Gastrocnemius medialis (tissue), 4 donors: ENCODE measurements at regions not wholly inside any gene's neighbourhood (a gene's known extent, or its start where the extent isn't known, plus 50 kb on each side); places are given as distances from the start of the nearest gene placed in this dataset.
A peak's percentile ranks its signal among the peaks of the same experiment; 100 is the strongest.

Source experiments
- ATAC-seq, 2 donors: fragments of 150-250 bp; one replicate each; pipeline ENCODE4 v1.9.1; 2016
- DNase-seq, 2 donors: peaks; one replicate each; pipeline ENCODE4 v3.0.0-alpha.2; 2019
- H3K27ac ChIP-seq, 4 donors: fragments of 200-600 bp; sonication (generic); 1 replicate in 1 of 4; 2 replicates in 3 of 4; pipeline ENCODE4 v1.5.1; 2016 to 2018; ENCODE audit warnings: mild to moderate bottlenecking in 2 of 4, moderate library complexity in 1 of 4
- H3K27me3 ChIP-seq, 3 donors: fragments of 200-600 bp; sonication (generic) in 2 of 3; 1 replicate in 1 of 3; 2 replicates in 2 of 3; pipeline versions ENCODE4 v1.5.1 to v1.6.0; 2016 to 2019; ENCODE audit warnings: mild to moderate bottlenecking in 1 of 3, moderate library complexity in 1 of 3
- H3K36me3 ChIP-seq, 2 donors: fragments of 200-600 bp; sonication (generic) in 1 of 2; one replicate each; pipeline ENCODE4 v1.5.1; 2017 to 2018
- H3K4me1 ChIP-seq, 2 donors: fragments of 200-600 bp; sonication (generic) in 1 of 2; one replicate each; pipeline ENCODE4 v1.5.1; 2016 to 2017; ENCODE audit warnings: mild to moderate bottlenecking in 2 of 2
- H3K4me3 ChIP-seq, 4 donors: fragments of 200-600 bp; sonication (generic) in 3 of 4; 1 replicate in 1 of 4; 2 replicates in 3 of 4; pipeline ENCODE4 v1.5.1; 2016 to 2019; ENCODE audit warnings: mild to moderate bottlenecking in 2 of 4
- H3K9me3 ChIP-seq, 3 donors: fragments of 200-600 bp; sonication (generic) in 2 of 3; 1 replicate in 1 of 3; 2 replicates in 2 of 3; pipeline ENCODE4 v1.5.1; 2016 to 2019
- CTCF ChIP-seq, 5 experiments: fragments of 450-650 bp in 3 of 5; fragments of 200-600 bp in 2 of 5; sonication (generic) in 2 of 5; IDR thresholded peaks in 4 of 5; conservative IDR thresholded peaks in 1 of 5; 1 replicate in 4 of 5; 2 replicates in 1 of 5; pipeline ENCODE4 v1.5.1; 2016 to 2019; ENCODE audit warnings: antibody characterized with exemption in 5 of 5, mild to moderate bottlenecking in 3 of 5, moderate library complexity in 3 of 5
- POLR2A ChIP-seq, 2 donors: fragments of 450-650 bp; IDR thresholded peaks; one replicate each; pipeline ENCODE4 v1.6.1; 2017; ENCODE audit warnings: antibody characterized with exemption in 2 of 2, mild to moderate bottlenecking in 2 of 2, moderate library complexity in 2 of 2
- in situ Hi-C, 4 donors: fragments of 200-750 bp; cut with MboI; loops; one replicate each; pipeline versions ENCODE4 v1.15.0 to v1.8.0; 2017; ENCODE audit warnings: low sequenced_read_pairs in 4 of 4
- intact Hi-C: fragments of 100-400 bp; cut with DNase I; formaldehyde crosslinking; loops from one replicate; pipeline ENCODE4 v1.15.1; 2023; ENCODE audit warnings: low total_unique reads

- intact Hi-C loops = no loop called here
These were observed 81.4 kb upstream of the PRDX6 start for GRCh38 chr1:173395762-173396161.

GRCh38 chr1:173400387-173400995 is 76.6 kb upstream of the PRDX6 start:
- in situ Hi-C loops = loop anchor here in 1 of 4 donors (25.0 kb wide), 2 partner anchors 312 to 663 kb away; partner anchors contain the start of gene KLHL20
- no peak for DNase-seq
- no peak for ATAC-seq
- H3K4me1 ChIP-seq = peaks cover 14% of the 10 kb centered on the region in 2 donors
- TF ChIP-seq POLR2A (IDR thresholded peaks at IDR 0.05) (no peak), CTCF (IDR thresholded peaks at IDR 0.05 in 4 of 5, conservative IDR thresholded peaks at IDR 0.05 in 1 of 5) (no peak)
- H3K36me3 ChIP-seq = no peaks in the 10 kb centered on the region
- H3K9me3 ChIP-seq = no peaks in the 10 kb centered on the region
- intact Hi-C loops = no loop called here
- no peak overlapping the region for H3K27ac ChIP-seq
- no peaks in the 10 kb centered on the region for H3K27me3 ChIP-seq
- H3K4me3 ChIP-seq = no peak overlapping the region

More at GRCh38 chr1:173395762-173396161, 81.4 kb upstream of the PRDX6 start:
- no peaks in the 10 kb centered on the region for H3K27me3 ChIP-seq
- in situ Hi-C loops = no loop called here
- no peak overlapping the region for H3K27ac ChIP-seq
- H3K36me3 ChIP-seq = no peaks in the 10 kb centered on the region
- no peak for ATAC-seq
- H3K9me3 ChIP-seq = no peaks in the 10 kb centered on the region
- no peak overlapping the region for H3K4me3 ChIP-seq
- H3K4me1 ChIP-seq = no peaks in the 10 kb centered on the region
- no peak for TF ChIP-seq CTCF (IDR thresholded peaks at IDR 0.05 in 4 of 5, conservative IDR thresholded peaks at IDR 0.05 in 1 of 5)
- no peak for TF ChIP-seq POLR2A (IDR thresholded peaks at IDR 0.05)
- no peak for DNase-seq

- Histone ChIP-seq H3K27me3 (no peaks in the 10 kb centered on the region), H3K9me3 (no peaks in the 10 kb centered on the region), H3K4me3 (no peak overlapping the region), H3K36me3 (no peaks in the 10 kb centered on the region), H3K4me1 (peaks cover 19 to 20% of the 10 kb centered on the region in 2 donors), H3K27ac (no peak overlapping the region)
- DNase-seq (no peak), ATAC-seq (no peak)
- in situ Hi-C loops = loop anchor here in 1 of 4 donors (25.0 kb wide), 2 partner anchors 308 to 667 kb away; partner anchors contain the start of gene KLHL20
- TF ChIP-seq CTCF (IDR thresholded peaks at IDR 0.05 in 4 of 5, conservative IDR thresholded peaks at IDR 0.05 in 1 of 5) = no peak
- TF ChIP-seq POLR2A (IDR thresholded peaks at IDR 0.05) = no peak
- intact Hi-C loops = no loop called here
These were observed 73.1 kb upstream of the PRDX6 start for GRCh38 chr1:173403996-173404395.

DNA sequence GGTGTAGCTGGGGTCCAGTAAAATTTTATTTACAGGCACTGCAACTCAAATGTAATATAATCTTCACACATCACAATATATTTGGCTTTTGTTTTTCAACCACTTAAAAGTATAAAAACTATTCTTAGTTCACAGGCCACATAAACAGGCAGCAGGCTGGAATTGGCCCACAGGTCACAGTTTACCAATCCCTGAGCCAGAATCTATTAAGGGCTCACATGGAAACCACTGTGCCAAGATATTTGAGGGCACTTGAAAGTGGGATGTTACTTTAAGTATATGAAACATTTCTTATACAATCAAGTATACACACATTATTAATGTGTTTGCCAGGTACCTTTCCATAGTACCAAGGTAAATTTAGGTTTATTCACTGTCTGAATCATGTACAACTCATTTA is 71.9 kb upstream of the PRDX6 start:
- Histone ChIP-seq H3K4me3 (no peak overlapping the region), H3K36me3 (no peaks in the 10 kb centered on the region), H3K27ac (no peak overlapping the region), H3K27me3 (no peaks in the 10 kb centered on the region), H3K4me1 (peaks cover 19 to 20% of the 10 kb centered on the region in 2 donors), H3K9me3 (no peaks in the 10 kb centered on the region)
- in situ Hi-C loops = loop anchor here in 1 of 4 donors (25.0 kb wide), 2 partner anchors 307 to 668 kb away; partner anchors contain the start of gene KLHL20
- intact Hi-C loops = no loop called here
- TF ChIP-seq POLR2A (IDR thresholded peaks at IDR 0.05) (no peak), CTCF (IDR thresholded peaks at IDR 0.05 in 4 of 5, conservative IDR thresholded peaks at IDR 0.05 in 1 of 5) (no peak)
- ATAC-seq (peak in 1 of 2 donors; percentile 23), DNase-seq (no peak)
